Thoracic aorta (tissue), 2 donors: ENCODE measurements at regions not wholly inside any gene's neighbourhood (a gene's known extent, or its start where the extent isn't known, plus 50 kb on each side); places are given as distances from the start of the nearest gene placed in this dataset.

ENCODE experiments used
- ATAC-seq: fragments of 150-250 bp; one replicate; pipeline ENCODE4 v1.8.0; 2017; ENCODE audit warnings: low read depth; ENCODE audit not compliant: insufficient number of reproducible peaks, low FRiP score
- DNase-seq: peaks from one replicate; pipeline ENCODE4 v3.0.0-alpha.2; 2020; ENCODE audit warnings: low spot score
- H3K27ac ChIP-seq, 2 donors: fragments of 200-600 bp; sonication (generic); 1 replicate in 1 of 2; 2 replicates in 1 of 2; pipeline ENCODE4 v1.5.1; 2016; ENCODE audit warnings: mild to moderate bottlenecking in 2 of 2, moderate library complexity in 2 of 2
- H3K27me3 ChIP-seq: fragments of 200-600 bp; sonication (generic); replicated peaks from 2 replicates; pipeline ENCODE4 v1.6.0; 2016; ENCODE audit warnings: mild to moderate bottlenecking; ENCODE audit not compliant: insufficient read depth
- H3K36me3 ChIP-seq: fragments of 200-600 bp; sonication (generic); one replicate; pipeline ENCODE4 v1.5.1; 2016
- H3K4me1 ChIP-seq, 2 donors: fragments of 200-600 bp; sonication (generic); 1 replicate in 1 of 2; 2 replicates in 1 of 2; pipeline versions ENCODE4 v1.5.1 to v1.6.0; 2016; ENCODE audit warnings: low read depth in 2 of 2, mild to moderate bottlenecking in 1 of 2; ENCODE audit not compliant: control insufficient read depth in 1 of 2
- H3K4me3 ChIP-seq: fragments of 200-600 bp; sonication (generic); 2 replicates; pipeline ENCODE4 v1.5.1; 2016; ENCODE audit warnings: mild to moderate bottlenecking
- H3K9me3 ChIP-seq: fragments of 200-600 bp; sonication (generic); 2 replicates; pipeline ENCODE4 v1.5.1; 2016
- TF ChIP-seq, protein P1 (sequence below): fragments of 200-600 bp; sonication (generic); IDR thresholded peaks from one replicate; pipeline ENCODE4 v1.5.1; 2019; ENCODE audit warnings: antibody characterized with exemption

DNA sequence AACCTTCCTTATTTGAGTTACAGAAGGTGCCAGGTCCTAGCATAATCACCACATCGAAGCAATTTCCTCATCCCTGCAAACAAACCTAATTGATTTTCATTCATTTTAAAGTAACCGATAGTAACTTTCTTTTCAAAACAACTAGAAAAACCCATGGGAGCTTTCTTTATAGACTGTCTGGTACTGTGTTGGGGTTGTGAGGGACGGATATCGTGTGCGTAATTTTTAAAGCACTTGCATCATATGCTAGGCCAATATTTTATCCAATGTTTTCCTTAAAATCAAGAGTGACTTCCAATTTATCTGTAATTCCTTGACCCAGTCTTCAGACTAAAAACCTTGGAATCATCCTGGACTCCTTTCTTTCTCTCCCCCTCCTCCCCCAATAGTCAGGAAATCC lies 271.5 kb upstream of the SESN3 start:
- no peak for ATAC-seq

DNA sequence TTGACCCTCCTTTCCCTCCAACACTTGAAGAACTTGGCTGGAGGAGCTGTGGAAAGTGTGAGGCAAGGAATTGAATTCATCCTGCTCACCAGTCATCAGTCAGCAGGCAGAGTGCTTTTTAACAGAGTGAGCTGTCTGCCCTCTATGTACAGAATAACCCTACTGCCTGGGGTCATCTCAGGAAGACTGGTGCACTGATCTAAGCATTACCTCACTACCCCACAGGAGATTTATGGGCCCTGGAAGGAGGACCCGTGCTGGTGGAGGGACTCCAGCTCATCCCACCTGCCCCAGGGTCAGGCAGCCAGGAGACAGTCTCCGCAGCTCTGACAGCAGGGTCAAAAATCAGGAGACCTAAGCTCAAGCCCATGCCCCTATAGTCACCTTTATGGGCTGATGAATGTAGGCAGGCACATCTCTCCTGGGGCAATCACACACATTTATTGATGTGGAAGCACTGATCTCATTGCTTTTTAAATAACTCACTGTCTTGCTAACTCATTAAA lies 270.8 kb upstream of the SESN3 start:
- no peak overlapping the region for H3K27ac ChIP-seq
- peaks cover under 1 to 6% of the 10 kb centered on the region in 2 donors for H3K4me1 ChIP-seq
- ATAC-seq = no peak
- DNase-seq = no peak
- no peak overlapping the region for H3K4me3 ChIP-seq
- no peaks in the 10 kb centered on the region for H3K27me3 ChIP-seq
- TF ChIP-seq, protein P1, sequence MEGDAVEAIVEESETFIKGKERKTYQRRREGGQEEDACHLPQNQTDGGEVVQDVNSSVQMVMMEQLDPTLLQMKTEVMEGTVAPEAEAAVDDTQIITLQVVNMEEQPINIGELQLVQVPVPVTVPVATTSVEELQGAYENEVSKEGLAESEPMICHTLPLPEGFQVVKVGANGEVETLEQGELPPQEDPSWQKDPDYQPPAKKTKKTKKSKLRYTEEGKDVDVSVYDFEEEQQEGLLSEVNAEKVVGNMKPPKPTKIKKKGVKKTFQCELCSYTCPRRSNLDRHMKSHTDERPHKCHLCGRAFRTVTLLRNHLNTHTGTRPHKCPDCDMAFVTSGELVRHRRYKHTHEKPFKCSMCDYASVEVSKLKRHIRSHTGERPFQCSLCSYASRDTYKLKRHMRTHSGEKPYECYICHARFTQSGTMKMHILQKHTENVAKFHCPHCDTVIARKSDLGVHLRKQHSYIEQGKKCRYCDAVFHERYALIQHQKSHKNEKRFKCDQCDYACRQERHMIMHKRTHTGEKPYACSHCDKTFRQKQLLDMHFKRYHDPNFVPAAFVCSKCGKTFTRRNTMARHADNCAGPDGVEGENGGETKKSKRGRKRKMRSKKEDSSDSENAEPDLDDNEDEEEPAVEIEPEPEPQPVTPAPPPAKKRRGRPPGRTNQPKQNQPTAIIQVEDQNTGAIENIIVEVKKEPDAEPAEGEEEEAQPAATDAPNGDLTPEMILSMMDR = no peak
- H3K36me3 ChIP-seq = no peaks in the 10 kb centered on the region
- no peaks in the 10 kb centered on the region for H3K9me3 ChIP-seq

More for the DNA sequence above, 271.5 kb upstream of the SESN3 start:
- Histone ChIP-seq H3K9me3 (no peaks in the 10 kb centered on the region), H3K27ac (no peak overlapping the region), H3K36me3 (no peaks in the 10 kb centered on the region), H3K4me3 (no peak overlapping the region), H3K4me1 (peaks cover 0 to under 1% of the 10 kb centered on the region in 2 donors), H3K27me3 (no peaks in the 10 kb centered on the region)
- TF ChIP-seq, protein P1 = no peak
- no peak for DNase-seq

DNA sequence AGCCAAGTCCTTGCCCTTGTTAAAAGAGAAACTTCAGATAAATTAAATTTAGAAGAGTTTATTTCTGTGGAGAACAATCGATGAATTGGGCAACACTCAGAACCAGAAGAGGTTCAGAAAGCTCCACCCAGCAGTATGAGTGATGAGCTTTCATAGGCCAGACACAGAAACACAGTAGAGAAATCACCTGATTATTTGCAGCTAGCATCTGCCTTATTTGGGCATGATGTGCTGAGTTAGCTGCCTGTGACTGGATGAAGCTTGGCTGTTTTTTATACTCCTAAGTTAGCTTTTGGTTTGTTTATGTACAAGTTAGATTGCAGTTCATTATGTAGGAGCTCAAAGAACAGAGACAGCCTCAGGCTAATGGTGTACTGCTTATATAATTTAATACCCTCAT lies 269.5 kb upstream of the SESN3 start:
- Histone ChIP-seq H3K27ac (no peak overlapping the region), H3K27me3 (no peaks in the 10 kb centered on the region), H3K36me3 (no peaks in the 10 kb centered on the region), H3K4me1 (peaks cover 12 to 20% of the 10 kb centered on the region in 2 donors), H3K9me3 (no peaks in the 10 kb centered on the region), H3K4me3 (no peak overlapping the region)
- DNase-seq (no peak), ATAC-seq (no peak)
- TF ChIP-seq, protein P1 = no peak

DNA sequence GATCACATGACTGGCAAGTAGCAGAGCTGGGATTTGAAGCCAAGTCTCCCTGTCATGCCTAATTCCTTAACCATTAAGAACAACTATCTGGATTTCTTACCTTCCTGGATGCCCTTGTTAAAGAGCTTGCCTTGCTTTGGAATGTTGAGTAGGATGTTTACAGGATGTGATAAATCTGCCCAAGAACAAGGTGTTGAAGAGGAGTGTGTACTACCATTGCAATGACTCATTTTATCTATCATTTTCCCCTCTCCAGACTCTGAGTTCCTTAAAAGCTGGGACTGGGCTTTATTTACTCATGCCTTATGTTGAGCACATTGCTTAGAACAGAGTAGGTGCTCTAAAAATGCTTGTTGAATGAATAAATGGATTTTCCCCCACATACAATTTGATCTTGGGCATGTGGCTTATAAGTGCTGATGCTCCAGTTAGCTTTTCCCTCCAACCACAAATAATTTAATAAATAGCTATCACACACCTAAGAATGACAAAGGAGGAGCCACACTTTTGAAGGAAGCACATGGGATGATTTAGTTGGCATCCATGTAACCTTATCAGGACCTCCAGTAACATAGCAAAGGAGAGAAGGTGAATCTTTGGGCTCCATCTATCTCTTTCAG lies 268.6 kb upstream of the SESN3 start:
- ATAC-seq (no peak), DNase-seq (no peak)
- TF ChIP-seq, protein P1 = no peak
- H3K4me1 ChIP-seq = peaks cover 12 to 22% of the 10 kb centered on the region in 2 donors
- no peak overlapping the region for H3K27ac ChIP-seq
- no peaks in the 10 kb centered on the region for H3K9me3 ChIP-seq
- H3K36me3 ChIP-seq = no peaks in the 10 kb centered on the region
- no peak overlapping the region for H3K4me3 ChIP-seq
- H3K27me3 ChIP-seq = no peaks in the 10 kb centered on the region

DNA sequence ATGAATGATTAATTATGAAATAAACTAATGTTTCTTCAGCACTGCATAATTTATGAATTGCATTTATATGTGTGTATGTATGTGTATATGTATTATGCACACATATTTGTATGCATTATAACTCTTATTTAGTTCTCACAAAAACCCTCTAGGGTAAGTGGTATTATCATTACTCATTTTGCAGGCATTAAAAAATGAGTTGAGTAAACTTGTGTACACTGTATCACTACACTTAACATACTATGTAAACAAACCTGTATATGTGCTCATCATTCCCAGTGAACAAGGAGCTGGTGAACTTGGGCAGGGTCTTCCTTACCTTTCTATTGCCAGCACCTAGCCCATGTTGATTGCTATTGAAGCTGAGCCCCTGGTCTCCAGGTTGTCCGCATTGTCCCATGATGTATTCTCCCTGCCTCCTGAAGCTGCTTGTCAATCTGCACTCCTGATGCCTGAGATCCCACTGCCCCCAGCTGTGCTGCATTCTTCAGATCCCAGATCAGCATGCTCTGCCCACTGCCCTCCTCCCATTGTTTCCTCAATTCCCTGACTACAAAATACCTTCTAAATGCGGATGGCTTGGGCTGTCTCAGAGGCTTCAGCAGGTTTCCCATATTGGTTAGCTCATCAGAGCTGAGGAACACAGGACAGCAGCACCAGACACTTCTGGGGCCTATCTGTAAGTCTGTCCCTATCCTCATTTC lies 267.9 kb upstream of the SESN3 start:
- TF ChIP-seq, protein P1 = no peak
- no peak overlapping the region for H3K27ac ChIP-seq
- H3K4me3 ChIP-seq = no peak overlapping the region
- no peaks in the 10 kb centered on the region for H3K27me3 ChIP-seq
- ATAC-seq = no peak
- DNase-seq = no peak
- no peaks in the 10 kb centered on the region for H3K36me3 ChIP-seq
- peaks cover 12 to 22% of the 10 kb centered on the region in 2 donors for H3K4me1 ChIP-seq
- H3K9me3 ChIP-seq = no peaks in the 10 kb centered on the region
